ENCODE measurements at regions not wholly inside any gene's neighbourhood (a gene's known extent, or its start where the extent isn't known, plus 50 kb on each side); places are given as distances from the start of the nearest gene placed in this dataset.

DNA sequence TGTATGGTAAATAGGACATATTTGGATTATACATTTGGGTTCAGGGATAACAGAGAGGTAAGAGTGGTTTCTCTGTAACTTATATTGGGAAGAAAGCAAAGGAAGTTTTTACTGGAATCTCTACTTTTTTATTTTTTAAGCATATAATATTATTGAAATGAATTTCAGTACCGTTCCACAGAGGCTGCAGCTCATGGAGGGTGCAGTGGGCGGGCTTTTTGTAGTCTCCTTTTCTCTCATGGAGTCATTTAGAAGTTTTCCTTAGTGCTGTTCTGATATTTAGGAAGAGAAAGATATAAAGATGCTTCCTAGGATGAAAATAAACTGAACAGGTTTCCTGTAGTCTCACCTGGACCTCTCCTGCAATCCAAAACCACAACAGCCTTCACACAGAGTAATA is 1153.3 kb upstream of the TMEFF2 start:
- Mint-ChIP-seq H3K27ac (no peak overlapping the region), H3K36me3 (no peaks in the 10 kb centered on the region), H3K9me3 (no peaks in the 10 kb centered on the region)
- DNase-seq (ENCODE audit: low spot score in 2 of 2), result no peak
- no peak for ATAC-seq

GRCh38 chr2:193336781-193337180 is 1142.0 kb upstream of the TMEFF2 start:
- H3K9me3 Mint-ChIP-seq, result peaks cover 0 to 8% of the 10 kb centered on the region in 2 donors
- H3K27ac Mint-ChIP-seq, result no peak overlapping the region
- DNase-seq (ENCODE audit: low spot score in 2 of 2) (no peak), ATAC-seq (no peak)
- H3K36me3 Mint-ChIP-seq, result no peaks in the 10 kb centered on the region

DNA sequence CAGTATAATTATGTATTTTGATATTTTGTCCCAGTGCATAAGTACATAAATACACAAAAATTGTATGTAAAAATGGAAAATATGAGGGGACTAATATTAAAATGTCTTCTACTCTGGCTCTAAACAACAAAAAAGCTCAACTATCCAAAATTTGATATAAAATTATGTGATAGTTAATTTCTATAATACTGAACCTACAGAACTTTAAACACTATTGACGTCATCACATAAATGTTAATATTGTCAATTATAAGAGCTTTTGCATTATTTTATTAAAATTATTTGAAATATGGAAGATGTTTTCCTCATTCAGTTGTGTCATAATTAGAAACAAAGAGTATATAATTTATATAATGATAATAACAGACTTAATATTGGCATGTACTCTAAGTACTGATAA is 1139.7 kb upstream of the TMEFF2 start:
- no peak for ATAC-seq
- Mint-ChIP-seq H3K36me3 (no peaks in the 10 kb centered on the region), H3K27ac (no peak overlapping the region), H3K9me3 (peaks cover 0 to 8% of the 10 kb centered on the region in 2 donors)
- no peak for DNase-seq (ENCODE audit: low spot score in 2 of 2)

GRCh38 chr2:193333539-193333938 is 1138.8 kb upstream of the TMEFF2 start:
- H3K27ac Mint-ChIP-seq, result no peak overlapping the region
- no peak for DNase-seq (ENCODE audit: low spot score in 2 of 2)
- H3K36me3 Mint-ChIP-seq, result no peaks in the 10 kb centered on the region
- no peak for ATAC-seq
- peaks cover 0 to 8% of the 10 kb centered on the region in 2 donors for H3K9me3 Mint-ChIP-seq

GRCh38 chr2:193332941-193333340 is 1138.2 kb upstream of the TMEFF2 start:
- no peak overlapping the region for H3K27ac Mint-ChIP-seq
- peaks cover 0 to 8% of the 10 kb centered on the region in 2 donors for H3K9me3 Mint-ChIP-seq
- no peaks in the 10 kb centered on the region for H3K36me3 Mint-ChIP-seq
- DNase-seq (ENCODE audit: low spot score in 2 of 2), result no peak
- ATAC-seq, result peak in 1 of 2 donors; percentile 26

- ATAC-seq, result no peak
- Mint-ChIP-seq H3K36me3 (no peaks in the 10 kb centered on the region), H3K9me3 (peaks cover 0 to 8% of the 10 kb centered on the region in 2 donors), H3K27ac (no peak overlapping the region)
- no peak for DNase-seq (ENCODE audit: low spot score in 2 of 2)
Measured at GRCh38 chr2:193331676-193332075, 1136.9 kb upstream of the TMEFF2 start.

GRCh38 chr2:193326296-193326695 is 1131.6 kb upstream of the TMEFF2 start:
- no peak overlapping the region for H3K27ac Mint-ChIP-seq
- ATAC-seq (no peak), DNase-seq (ENCODE audit: low spot score in 2 of 2) (no peak)
- H3K36me3 Mint-ChIP-seq, result no peaks in the 10 kb centered on the region
- no peaks in the 10 kb centered on the region for H3K9me3 Mint-ChIP-seq

GRCh38 chr2:193315428-193316091 is 1120.8 kb upstream of the TMEFF2 start:
- DNase-seq (ENCODE audit: low spot score in 2 of 2), result no peak
- ATAC-seq, result no peak
- Mint-ChIP-seq H3K27ac (no peak overlapping the region), H3K36me3 (no peaks in the 10 kb centered on the region), H3K9me3 (no peaks in the 10 kb centered on the region)

- Mint-ChIP-seq H3K9me3 (no peaks in the 10 kb centered on the region), H3K36me3 (no peaks in the 10 kb centered on the region), H3K27ac (no peak overlapping the region)
- DNase-seq (ENCODE audit: low spot score in 2 of 2) (no peak), ATAC-seq (no peak)
Measured at GRCh38 chr2:193303464-193303863, 1108.7 kb upstream of the TMEFF2 start.

DNA sequence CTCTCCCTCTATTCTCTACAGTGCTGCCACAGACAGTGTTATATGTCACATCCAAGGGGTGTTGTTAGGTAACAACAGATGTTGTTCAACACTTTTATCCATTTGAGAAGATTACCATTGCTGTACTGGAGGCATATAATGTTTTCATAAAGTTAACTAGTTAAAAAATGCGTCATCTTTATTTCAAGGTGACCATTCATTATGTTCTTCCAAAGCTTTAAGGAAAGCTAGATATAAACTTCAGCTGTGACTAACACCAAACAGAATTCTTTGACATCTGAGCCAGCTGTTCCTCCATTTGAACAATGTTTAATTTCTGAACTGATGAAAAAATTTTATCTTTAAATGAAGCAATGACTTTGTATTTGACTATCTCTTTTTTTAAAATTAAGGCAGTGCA is 1099.6 kb upstream of the TMEFF2 start:
- Mint-ChIP-seq H3K27ac (no peak overlapping the region), H3K36me3 (no peaks in the 10 kb centered on the region), H3K9me3 (peaks cover 3 to 7% of the 10 kb centered on the region in 2 donors)
- DNase-seq (ENCODE audit: low spot score in 2 of 2) (no peak), ATAC-seq (no peak)

DNA sequence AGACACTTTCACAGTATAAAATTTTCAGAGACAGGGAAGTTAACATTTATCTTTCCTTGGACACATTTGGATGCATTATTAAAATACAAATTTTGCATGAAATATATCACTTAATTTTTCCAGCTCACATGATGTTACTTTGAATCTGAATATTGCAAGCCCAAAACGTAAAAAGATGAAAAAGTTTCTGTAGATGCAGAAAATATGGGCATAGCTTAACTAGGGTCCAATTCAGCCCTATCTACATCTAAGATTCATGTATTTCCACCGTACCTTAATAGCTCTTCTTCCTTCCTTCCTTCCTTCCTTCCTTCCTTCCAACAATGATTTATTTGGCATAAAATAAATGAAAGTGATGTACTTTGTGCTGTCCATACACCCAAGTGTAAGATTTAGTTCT is 1084.6 kb upstream of the TMEFF2 start:
- no peak for DNase-seq (ENCODE audit: low spot score in 2 of 2)
- H3K36me3 Mint-ChIP-seq, result no peaks in the 10 kb centered on the region
- no peak overlapping the region for H3K27ac Mint-ChIP-seq
- no peaks in the 10 kb centered on the region for H3K9me3 Mint-ChIP-seq
- ATAC-seq, result no peak

- DNase-seq (ENCODE audit: low spot score in 2 of 2) (no peak), ATAC-seq (no peak)
- H3K9me3 Mint-ChIP-seq, result no peaks in the 10 kb centered on the region
- no peaks in the 10 kb centered on the region for H3K36me3 Mint-ChIP-seq
- no peak overlapping the region for H3K27ac Mint-ChIP-seq
Measured at GRCh38 chr2:193276988-193277387, 1082.3 kb upstream of the TMEFF2 start.

- no peak for DNase-seq (ENCODE audit: low spot score in 2 of 2)
- ATAC-seq, result no peak
- Mint-ChIP-seq H3K9me3 (no peaks in the 10 kb centered on the region), H3K36me3 (no peaks in the 10 kb centered on the region), H3K27ac (no peak overlapping the region)
Measured at GRCh38 chr2:193276560-193276959, 1081.8 kb upstream of the TMEFF2 start.

DNA sequence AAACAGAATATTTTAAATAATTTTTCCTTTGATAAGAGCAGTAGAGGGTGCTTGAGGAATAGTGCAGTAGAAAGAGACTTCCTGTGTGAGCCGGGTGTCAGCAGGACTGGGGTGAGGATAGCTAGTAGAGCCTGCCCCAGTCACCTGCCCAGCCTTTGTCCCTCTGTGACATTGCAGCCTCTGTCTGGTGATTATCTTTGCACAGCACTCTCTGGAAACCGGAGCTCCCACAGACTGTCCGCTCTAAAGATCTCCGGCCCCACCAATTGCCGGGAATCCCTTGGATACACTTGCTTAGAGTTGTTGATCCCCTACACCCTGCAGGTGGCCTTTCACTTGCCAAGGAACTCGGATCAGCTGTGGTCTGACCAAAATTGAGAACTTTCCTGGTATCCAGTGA is 1081.3 kb upstream of the TMEFF2 start:
- Mint-ChIP-seq H3K9me3 (no peaks in the 10 kb centered on the region), H3K27ac (no peak overlapping the region), H3K36me3 (no peaks in the 10 kb centered on the region)
- ATAC-seq, result no peak
- DNase-seq (ENCODE audit: low spot score in 2 of 2), result no peak

DNA sequence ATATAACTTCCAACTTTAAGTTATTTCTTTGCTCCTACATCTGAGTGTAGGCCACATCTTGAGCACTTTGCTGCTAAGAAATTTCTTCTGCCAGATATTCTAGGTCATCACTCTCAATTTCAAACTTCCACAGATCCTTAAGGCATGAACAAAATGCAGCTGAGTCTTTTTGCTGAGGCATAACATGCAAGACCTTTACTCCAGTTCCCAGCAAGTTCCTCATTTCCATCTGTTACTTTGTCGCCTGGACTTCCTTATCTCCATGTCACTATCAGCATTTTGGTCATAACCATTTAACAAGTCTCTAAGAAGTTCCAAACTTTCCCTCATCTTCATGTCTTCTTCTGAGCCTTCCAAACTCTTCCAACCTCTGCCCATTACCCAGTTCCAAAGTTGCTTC is 1077.3 kb upstream of the TMEFF2 start:
- Mint-ChIP-seq H3K9me3 (no peaks in the 10 kb centered on the region), H3K36me3 (no peaks in the 10 kb centered on the region), H3K27ac (no peak overlapping the region)
- no peak for ATAC-seq
- DNase-seq (ENCODE audit: low spot score in 2 of 2), result no peak

DNA sequence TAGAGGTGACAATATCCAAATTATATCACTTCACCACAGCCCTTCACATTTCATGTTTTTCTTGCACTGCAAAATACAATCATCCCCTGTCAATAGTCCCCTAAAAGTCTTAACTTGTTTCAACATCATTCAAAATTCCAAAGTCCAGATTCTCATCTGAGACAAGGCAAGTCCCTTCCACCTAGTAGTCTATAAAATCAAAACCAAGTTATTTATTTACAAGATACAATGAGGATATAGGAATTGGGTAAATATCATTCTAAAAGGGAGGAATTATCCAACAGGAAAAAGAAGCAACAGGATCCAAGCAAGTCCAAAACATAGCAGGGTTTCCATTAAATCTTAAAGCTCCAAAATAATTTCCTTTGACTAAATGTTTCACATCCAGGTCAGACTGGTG is 1076.1 kb upstream of the TMEFF2 start:
- H3K36me3 Mint-ChIP-seq, result no peaks in the 10 kb centered on the region
- H3K27ac Mint-ChIP-seq, result no peak overlapping the region
- DNase-seq (ENCODE audit: low spot score in 2 of 2) (no peak), ATAC-seq (no peak)
- no peaks in the 10 kb centered on the region for H3K9me3 Mint-ChIP-seq

- H3K27ac Mint-ChIP-seq, result no peak overlapping the region
- DNase-seq (ENCODE audit: low spot score in 2 of 2), result no peak
- ATAC-seq, result no peak
- H3K9me3 Mint-ChIP-seq, result peaks cover 0 to 6% of the 10 kb centered on the region in 2 donors
- H3K36me3 Mint-ChIP-seq, result no peaks in the 10 kb centered on the region
Measured at GRCh38 chr2:193267496-193268002, 1072.8 kb upstream of the TMEFF2 start.

- no peak for ATAC-seq
- Mint-ChIP-seq H3K27ac (no peak overlapping the region), H3K36me3 (no peaks in the 10 kb centered on the region), H3K9me3 (no peaks in the 10 kb centered on the region)
- no peak for DNase-seq (ENCODE audit: low spot score in 2 of 2)
Measured at GRCh38 chr2:193253014-193253530, 1058.3 kb upstream of the TMEFF2 start.
